MCF 10A (cell line): ENCODE measurements at regions not wholly inside any gene's neighbourhood (a gene's known extent, or its start where the extent isn't known, plus 50 kb on each side); places are given as distances from the start of the nearest gene placed in this dataset.

ENCODE experiments used
- BruUV-seq: library from RNA; stranded (reverse); fragments of 400-500 nt; replicated peaks from 2 replicates; lab custom pipeline; 2021; lab: Mats Ljungman, UMichigan
- CTCF ChIA-PET: fragments of 300-600 bp; sonication (Branson Sonifier 250); formaldehyde crosslinking; extraction: SDS; loops from one replicate; lab custom pipeline; 2021; ENCODE audit warnings: antibody characterized with exemption, inconsistent platforms; lab: Yijun Ruan, JAX
- POLR2A ChIA-PET: fragments of 300-600, 350-650 bp; sonication (Branson Sonifier 250); formaldehyde crosslinking; extraction: SDS; loops from one replicate; lab custom pipeline; 2020; ENCODE audit warnings: antibody characterized with exemption, inconsistent platforms; lab: Yijun Ruan, JAX
- DNase-seq: peaks from one replicate; pipeline ENCODE4 v3.0.0-alpha.2; 2018; ENCODE audit not compliant: unreplicated experiment
- H3K27ac Mint-ChIP-seq: one replicate; pipeline ENCODE4 v1.8.0; 2022; ENCODE audit warnings: mild to moderate bottlenecking, low read depth, mixed read lengths; ENCODE audit not compliant: unreplicated experiment
- H3K27me3 Mint-ChIP-seq: one replicate; pipeline ENCODE4 v1.8.0; 2022; ENCODE audit warnings: mixed read lengths; ENCODE audit not compliant: insufficient read depth, unreplicated experiment
- H3K36me3 Mint-ChIP-seq: one replicate; pipeline ENCODE4 v1.8.0; 2022; ENCODE audit warnings: mild to moderate bottlenecking, moderate library complexity, mixed read lengths; ENCODE audit not compliant: insufficient read depth, unreplicated experiment
- H3K4me1 Mint-ChIP-seq: one replicate; pipeline ENCODE4 v1.8.0; 2022; ENCODE audit warnings: mixed read lengths; ENCODE audit not compliant: insufficient read depth, unreplicated experiment
- H3K4me3 Mint-ChIP-seq: one replicate; pipeline ENCODE4 v1.8.0; 2022; ENCODE audit warnings: mild to moderate bottlenecking, moderate library complexity, mixed read lengths; ENCODE audit not compliant: unreplicated experiment
- H3K9me3 Mint-ChIP-seq: one replicate; pipeline ENCODE4 v1.8.0; 2022; ENCODE audit warnings: mixed read lengths; ENCODE audit not compliant: unreplicated experiment
- intact Hi-C: fragments of 100-400 bp; cut with micrococcal nuclease; formaldehyde crosslinking; loops from 2 replicates; pipeline ENCODE4 v1.14.1; 2022
- TF ChIP-seq, protein P1 (sequence below): fragments of 200-600 bp; IDR thresholded peaks from one replicate; pipeline ENCODE4 v1.8.0; 2022; ENCODE audit warnings: antibody characterized with exemption, mild to moderate bottlenecking; ENCODE audit not compliant: unreplicated experiment

DNA sequence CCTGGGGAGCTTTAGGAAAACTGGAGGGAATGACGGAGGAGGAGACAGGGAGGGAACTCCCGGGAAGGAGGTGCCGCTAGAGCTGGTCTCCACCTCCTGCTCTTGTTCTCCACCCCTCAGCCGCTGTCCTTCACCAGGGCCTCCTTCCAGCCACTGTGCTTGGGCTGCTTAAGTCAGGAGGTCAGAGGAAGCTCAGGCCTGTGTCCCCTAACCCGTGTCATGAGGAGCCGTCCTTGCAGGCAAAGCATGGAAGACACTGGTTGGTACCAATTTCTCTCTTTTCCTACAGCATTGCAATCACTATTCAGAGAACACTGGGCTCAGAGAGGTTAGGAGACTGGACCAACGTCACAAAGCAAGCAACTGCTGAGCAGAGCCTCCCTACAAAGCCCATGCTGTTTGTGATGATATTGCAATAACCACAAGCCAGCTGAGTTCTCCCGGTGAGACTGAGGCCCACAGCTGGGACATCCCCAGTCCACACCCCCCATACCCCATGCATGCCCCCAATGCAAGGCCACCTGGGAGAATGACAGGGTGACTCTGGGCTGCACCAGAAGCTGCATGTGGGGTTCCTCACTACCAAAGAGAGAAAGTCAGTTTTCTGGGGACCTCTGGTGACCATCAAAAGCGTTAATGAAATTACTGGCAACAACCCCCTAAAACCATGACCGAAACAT, 427.5 kb downstream of the NPHP4 start:
- H3K4me3 Mint-ChIP-seq = no peak overlapping the region
- no peaks in the 10 kb centered on the region for H3K36me3 Mint-ChIP-seq
- no peak overlapping the region for H3K27ac Mint-ChIP-seq
- TF ChIP-seq, protein P1, sequence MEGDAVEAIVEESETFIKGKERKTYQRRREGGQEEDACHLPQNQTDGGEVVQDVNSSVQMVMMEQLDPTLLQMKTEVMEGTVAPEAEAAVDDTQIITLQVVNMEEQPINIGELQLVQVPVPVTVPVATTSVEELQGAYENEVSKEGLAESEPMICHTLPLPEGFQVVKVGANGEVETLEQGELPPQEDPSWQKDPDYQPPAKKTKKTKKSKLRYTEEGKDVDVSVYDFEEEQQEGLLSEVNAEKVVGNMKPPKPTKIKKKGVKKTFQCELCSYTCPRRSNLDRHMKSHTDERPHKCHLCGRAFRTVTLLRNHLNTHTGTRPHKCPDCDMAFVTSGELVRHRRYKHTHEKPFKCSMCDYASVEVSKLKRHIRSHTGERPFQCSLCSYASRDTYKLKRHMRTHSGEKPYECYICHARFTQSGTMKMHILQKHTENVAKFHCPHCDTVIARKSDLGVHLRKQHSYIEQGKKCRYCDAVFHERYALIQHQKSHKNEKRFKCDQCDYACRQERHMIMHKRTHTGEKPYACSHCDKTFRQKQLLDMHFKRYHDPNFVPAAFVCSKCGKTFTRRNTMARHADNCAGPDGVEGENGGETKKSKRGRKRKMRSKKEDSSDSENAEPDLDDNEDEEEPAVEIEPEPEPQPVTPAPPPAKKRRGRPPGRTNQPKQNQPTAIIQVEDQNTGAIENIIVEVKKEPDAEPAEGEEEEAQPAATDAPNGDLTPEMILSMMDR = no peak
- ChIA-PET POLR2A (no interaction called here), CTCF (interaction anchor here (0.6 to 1.8 kb wide), 4 partner anchors 50 to 180 kb away, joined by 3 to 5 read pairs (median 4); no protein-coding TSS in a partner anchor)
- peaks cover 14% of the 10 kb centered on the region for H3K9me3 Mint-ChIP-seq
- H3K4me1 Mint-ChIP-seq = no peaks in the 10 kb centered on the region
- no peaks in the 10 kb centered on the region for H3K27me3 Mint-ChIP-seq
- no TSS peak for BruUV-seq
- no peak for DNase-seq
- intact Hi-C loops = no loop called here

DNA sequence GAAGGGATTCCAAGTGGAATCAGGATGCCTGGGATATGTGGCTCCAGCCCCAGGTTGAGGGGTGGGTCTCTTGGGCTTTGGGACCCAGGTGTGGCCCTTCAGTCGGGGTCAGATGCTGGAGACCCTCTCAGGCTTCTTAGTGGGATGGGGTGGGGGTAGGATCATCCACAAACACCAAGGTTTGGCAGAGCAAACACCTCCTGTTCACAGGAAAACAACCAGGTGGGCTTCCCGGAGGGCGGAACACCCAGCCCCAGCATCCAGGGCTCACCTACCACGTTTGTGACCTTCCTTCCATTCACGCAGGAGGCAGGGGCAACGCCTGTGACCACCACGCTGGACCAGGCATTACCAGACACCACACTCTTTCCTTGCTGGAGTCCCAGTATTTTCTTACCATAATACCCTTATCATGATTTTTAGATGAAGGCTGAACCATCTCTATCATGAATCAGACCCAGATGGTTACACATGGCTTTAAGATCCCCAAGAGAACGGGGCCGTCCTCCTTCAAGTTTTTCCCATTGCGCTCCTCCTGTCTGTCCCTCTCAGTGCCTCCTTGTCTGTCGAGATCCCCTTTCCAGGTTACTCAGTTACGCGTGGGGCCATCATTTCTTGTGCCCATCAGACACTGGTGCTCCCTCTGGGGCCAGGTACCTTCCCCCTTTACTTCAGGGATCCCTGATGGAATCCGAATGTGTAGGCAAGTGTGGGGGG, 428.2 kb downstream of the NPHP4 start:
- peaks cover 8% of the 10 kb centered on the region for H3K9me3 Mint-ChIP-seq
- CTCF ChIA-PET = interaction anchor here (1.6 kb wide), 1 partner anchor 54 kb away, joined by 3 read pairs; no protein-coding TSS in a partner anchor

DNA sequence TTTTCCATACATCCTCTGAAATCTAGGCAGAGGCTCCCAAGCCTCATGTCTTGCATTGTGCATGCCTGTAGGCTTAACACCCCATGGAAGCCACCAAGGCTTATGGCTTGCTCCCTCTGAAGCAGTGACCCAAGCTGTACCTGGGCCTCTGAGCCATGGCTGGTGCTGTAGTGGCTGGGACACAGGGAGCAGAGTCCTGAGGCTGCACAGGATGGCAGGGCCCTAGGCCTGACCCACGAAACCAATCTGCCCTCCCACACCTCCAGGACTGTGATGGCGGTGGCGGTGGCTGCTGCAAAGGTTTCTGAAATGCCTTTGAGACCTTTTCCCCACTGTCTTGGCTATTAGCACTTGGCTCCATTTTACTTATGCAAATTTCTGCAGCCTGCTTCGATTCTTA, 429.5 kb downstream of the NPHP4 start:
- Mint-ChIP-seq H3K9me3 (peaks cover 13% of the 10 kb centered on the region), H3K4me1 (no peaks in the 10 kb centered on the region), H3K36me3 (no peaks in the 10 kb centered on the region), H3K4me3 (no peak overlapping the region), H3K27me3 (peaks cover 15% of the 10 kb centered on the region), H3K27ac (no peak overlapping the region)
- DNase-seq = no peak
- TF ChIP-seq, protein P1 = no peak
- intact Hi-C loops = no loop called here
- ChIA-PET CTCF (no interaction called here), POLR2A (no interaction called here)
- no TSS peak for BruUV-seq

More for the DNA sequence above, 428.2 kb downstream of the NPHP4 start:
- no TSS peak for BruUV-seq
- TF ChIP-seq, protein P1 = no peak
- Mint-ChIP-seq H3K27ac (no peak overlapping the region), H3K27me3 (peaks cover 2% of the 10 kb centered on the region), H3K36me3 (no peaks in the 10 kb centered on the region), H3K4me1 (no peaks in the 10 kb centered on the region), H3K4me3 (no peak overlapping the region)
- intact Hi-C loops = no loop called here
- no peak for DNase-seq
- POLR2A ChIA-PET = no interaction called here

DNA sequence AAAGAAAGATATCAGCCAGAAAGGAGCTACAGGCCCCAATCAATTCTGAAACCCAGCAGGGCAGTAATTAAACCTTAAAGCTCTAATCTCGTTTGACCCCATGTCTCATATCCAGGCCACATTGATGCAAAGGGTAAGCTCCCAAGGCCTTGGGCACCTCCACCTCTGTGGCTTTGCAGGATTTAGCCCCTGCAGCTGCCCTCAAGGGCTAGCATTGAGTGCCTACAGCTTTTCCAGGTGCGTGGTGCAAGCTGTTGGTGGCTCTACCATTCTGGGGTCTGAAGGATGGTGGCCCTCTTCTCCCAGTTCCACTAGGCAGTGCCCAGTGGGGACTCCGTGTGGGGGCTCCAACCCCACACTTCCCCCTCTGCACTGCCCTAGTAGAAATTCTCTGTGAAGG, 429.9 kb downstream of the NPHP4 start:
- no peaks in the 10 kb centered on the region for H3K36me3 Mint-ChIP-seq
- H3K9me3 Mint-ChIP-seq = peaks cover 15% of the 10 kb centered on the region
- no peak for DNase-seq
- no TSS peak for BruUV-seq
- no peaks in the 10 kb centered on the region for H3K4me1 Mint-ChIP-seq
- no peak overlapping the region for H3K27ac Mint-ChIP-seq
- CTCF ChIA-PET = no interaction called here
- TF ChIP-seq, protein P1 = no peak
- H3K4me3 Mint-ChIP-seq = no peak overlapping the region
- H3K27me3 Mint-ChIP-seq = peaks cover 17% of the 10 kb centered on the region
- POLR2A ChIA-PET = no interaction called here
- intact Hi-C loops = no loop called here
